GM12872 (cell line): ENCODE measurements at regions not wholly inside any gene's neighbourhood (a gene's known extent, or its start where the extent isn't known, plus 50 kb on each side); places are given as distances from the start of the nearest gene placed in this dataset.

Experiments
- CTCF ChIP-seq: IDR thresholded peaks from 3 replicates; pipeline ENCODE4 v1.5.1; 2011; ENCODE audit warnings: low read depth, mild to moderate bottlenecking, low read length, moderate library complexity; ENCODE audit not compliant: insufficient read depth

DNA sequence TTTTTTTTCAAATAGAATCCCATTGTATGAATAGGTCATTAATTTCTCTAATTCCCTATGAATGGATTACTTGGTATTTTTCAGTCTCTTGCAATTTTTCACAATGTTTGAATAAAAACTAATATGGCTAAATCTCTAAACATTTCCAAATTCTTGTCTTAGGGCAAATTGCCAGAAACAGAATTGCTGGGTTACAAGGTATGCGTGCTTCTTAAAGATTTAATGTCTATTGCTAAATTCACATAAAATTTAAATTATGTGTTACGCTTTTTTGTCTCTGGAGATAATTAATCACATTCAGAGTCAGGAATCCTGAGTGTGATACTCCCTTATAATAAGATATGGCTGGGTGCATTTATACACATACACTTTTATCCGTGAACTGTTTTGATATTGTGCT is 264.5 kb upstream of the TBL1XR1 start:
- no peak for TF ChIP-seq CTCF

GRCh38 chr3:177463863-177464262 is 266.6 kb upstream of the TBL1XR1 start:
- no peak for TF ChIP-seq CTCF

DNA sequence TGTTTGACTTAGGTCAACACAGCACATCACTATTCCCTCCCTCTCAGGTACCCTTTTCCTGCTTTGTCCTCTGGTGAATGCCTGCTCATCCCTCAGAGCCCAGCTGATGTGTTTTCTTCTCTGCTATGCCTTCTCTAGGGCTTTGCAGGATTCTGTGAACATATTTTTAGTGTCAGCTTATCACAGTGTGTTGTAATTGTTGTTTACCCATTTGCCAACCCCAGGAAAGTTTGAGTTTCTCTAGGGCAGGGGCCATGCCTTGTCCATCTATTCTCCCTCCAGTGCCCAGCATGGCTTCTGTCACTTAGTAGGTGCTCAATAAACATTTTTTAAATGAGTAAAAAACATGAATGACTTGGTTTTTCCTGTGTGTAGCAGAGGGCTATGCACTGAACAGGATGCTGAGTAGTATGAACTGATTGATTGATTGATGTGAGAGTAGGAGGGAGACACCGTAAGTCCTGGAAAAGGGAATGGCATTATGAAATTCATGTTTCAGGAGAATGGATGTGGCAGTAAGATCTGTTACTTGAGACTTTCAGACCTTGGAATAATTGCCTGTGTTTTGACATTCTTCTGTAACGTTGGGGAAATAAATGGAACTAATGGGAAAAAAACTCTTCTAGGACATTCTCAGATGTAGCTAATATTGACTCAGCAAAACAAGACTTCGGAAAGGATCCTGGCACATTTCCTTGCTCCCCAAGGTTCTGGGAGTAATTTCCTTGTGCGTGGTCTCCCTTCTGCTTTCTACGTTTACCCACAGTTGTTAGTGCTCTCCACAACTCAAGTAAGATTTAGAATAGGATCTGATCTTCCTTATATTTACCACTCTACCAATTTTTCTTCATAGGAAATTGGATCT is 267.3 kb upstream of the TBL1XR1 start:
- TF ChIP-seq CTCF, result no peak

DNA sequence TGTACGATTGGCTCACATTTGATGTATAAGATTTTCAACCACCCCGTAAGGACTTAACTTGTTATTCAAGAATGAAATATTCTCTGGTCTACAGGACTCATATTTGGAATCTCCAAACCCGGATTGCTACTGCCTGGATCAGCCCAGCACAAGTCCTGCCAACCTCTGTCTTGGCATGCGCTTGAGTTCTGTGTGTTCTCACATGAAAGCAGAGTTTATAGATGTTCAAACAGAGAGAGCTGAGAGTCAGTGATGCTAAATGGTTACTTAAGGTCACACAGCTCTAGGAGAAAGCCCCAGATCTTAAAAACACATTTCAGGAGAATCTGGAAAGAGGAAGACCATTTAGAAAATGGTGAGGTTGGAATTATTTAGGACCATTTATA is 268.0 kb upstream of the TBL1XR1 start:
- TF ChIP-seq CTCF, result no peak

DNA sequence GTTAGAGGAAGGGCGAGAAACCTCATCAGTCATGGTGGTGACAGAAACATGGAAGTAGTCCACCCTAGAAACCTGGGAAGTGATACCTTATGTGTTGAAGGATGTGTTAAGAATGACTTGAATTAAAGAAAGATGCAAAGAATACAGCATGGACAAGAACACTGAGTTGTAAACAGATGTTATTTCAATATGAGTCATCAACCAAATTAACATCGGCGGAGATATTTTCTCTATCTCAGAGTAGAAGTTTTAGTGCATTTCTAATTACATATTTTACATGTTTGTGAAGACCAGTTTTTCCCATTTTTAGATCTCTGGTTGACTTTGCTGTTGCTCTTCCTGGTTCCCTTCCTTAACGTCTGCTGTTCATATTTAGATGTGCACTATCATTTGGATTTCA is 268.8 kb upstream of the TBL1XR1 start:
- no peak for TF ChIP-seq CTCF

DNA sequence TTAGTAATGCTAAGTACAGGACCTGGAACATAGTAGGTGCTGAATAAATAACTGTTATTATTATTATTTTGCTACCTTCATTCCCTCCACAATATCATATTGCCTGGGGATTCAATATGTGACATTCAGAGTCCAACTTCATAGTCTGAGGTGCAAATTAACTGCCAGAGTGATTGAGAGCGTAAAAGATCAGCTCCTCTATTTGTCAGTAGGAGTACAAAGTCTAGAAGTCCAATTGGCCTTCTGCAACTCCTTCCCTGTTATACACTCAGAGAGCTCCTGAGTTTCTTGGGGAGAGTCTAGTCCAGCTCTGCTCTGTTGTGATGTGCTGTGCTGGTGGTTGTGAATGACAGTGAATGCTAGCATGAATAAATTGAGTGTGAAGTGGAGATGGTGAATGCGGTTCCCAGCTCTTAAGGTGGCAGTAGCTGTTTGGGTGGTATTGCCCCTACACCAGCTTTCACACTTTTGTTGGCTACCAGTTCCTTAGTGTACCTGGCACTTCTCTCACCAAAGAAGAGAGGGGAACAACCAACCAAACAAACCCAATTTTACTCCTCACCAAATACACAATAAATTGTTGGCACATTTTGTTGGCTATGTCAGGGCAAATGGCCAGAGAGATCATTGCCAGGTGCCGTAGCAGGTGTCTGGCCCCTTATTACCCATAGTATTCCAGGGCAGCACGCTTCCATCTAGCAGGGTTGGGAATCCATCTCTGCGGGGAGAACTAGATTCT is 270.1 kb upstream of the TBL1XR1 start:
- no peak for TF ChIP-seq CTCF

GRCh38 chr3:177468331-177468730 is 271.0 kb upstream of the TBL1XR1 start:
- no peak for TF ChIP-seq CTCF
